HL-60 (cell line): ENCODE measurements at regions not wholly inside any gene's neighbourhood (a gene's known extent, or its start where the extent isn't known, plus 50 kb on each side); places are given as distances from the start of the nearest gene placed in this dataset.

Source experiments
- CTCF ChIP-seq: IDR thresholded peaks from one replicate; pipeline ENCODE4 v1.5.1; 2011; ENCODE audit warnings: low read length, control low read depth, inconsistent platforms; ENCODE audit not compliant: insufficient read depth
- GABPA ChIP-seq: IDR thresholded peaks from 2 replicates; pipeline ENCODE4 v1.6.1; 2012; ENCODE audit warnings: low read depth
- POLR2AphosphoS5 ChIP-seq: IDR thresholded peaks from 2 replicates; pipeline ENCODE4 v1.6.1; 2012; ENCODE audit warnings: low read depth

DNA sequence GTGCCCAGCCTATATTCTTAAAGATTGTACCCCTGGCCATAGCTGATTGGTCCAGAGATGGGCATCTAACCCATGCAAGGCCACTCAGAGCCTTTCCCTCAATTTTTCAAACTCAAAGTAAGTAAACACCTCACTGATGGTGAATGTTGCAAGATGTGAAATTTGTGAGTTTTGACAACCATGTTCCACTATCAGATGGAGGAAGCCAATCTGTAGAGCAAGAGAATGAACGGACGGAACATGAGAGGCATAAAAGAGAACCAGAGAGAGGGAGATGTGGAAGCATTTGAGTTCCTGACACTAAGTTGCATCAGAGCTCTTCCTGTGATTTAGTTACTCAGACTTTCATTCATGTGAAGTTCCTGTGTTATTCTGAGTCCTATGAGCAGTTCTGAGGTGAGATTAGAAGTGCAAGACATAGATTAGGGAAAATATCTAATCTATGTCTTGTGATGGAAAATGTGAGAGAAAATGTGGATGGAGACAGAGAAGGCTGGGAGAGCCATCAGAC, 73.3 kb downstream of the PRSS23 start:
- TF ChIP-seq CTCF (no peak), POLR2AphosphoS5 (no peak), GABPA (no peak)
